HG03565 (cell line): ENCODE measurements at regions not wholly inside any gene's neighbourhood (a gene's known extent, or its start where the extent isn't known, plus 50 kb on each side); places are given as distances from the start of the nearest gene placed in this dataset.
"Not testable (repeated sequence)": the region's sequence is repeated elsewhere in the genome, so short reads cannot be mapped to it uniquely, and the experiment has no call there.

Source experiments
- ATAC-seq: cut with Tn5 transposase; IDR thresholded peaks from one replicate; pipeline ENCODE4 v1.9.1; 2021; ENCODE audit warnings: mild to moderate bottlenecking, moderate library complexity; ENCODE audit not compliant: unreplicated experiment

GRCh38 chr5:128711216-128711615 is 173.2 kb upstream of the FBN2 start:
- no peak for ATAC-seq

GRCh38 chr5:128714551-128714950 is 176.5 kb upstream of the FBN2 start:
- ATAC-seq: no peak

- ATAC-seq: no peak
Measured at GRCh38 chr5:128722551-128722950, 184.5 kb upstream of the FBN2 start.

GRCh38 chr5:128730021-128730420 is 192.0 kb upstream of the FBN2 start:
- not testable (repeated sequence) for ATAC-seq

- not testable (repeated sequence) for ATAC-seq
Measured at GRCh38 chr5:128735656-128736055, 197.6 kb upstream of the FBN2 start.

GRCh38 chr5:128736553-128736952 is 198.5 kb upstream of the FBN2 start:
- no peak for ATAC-seq

GRCh38 chr5:128749136-128749898 is 211.3 kb upstream of the FBN2 start:
- no peak for ATAC-seq

- ATAC-seq: no peak
Measured at GRCh38 chr5:128750155-128750554, 212.1 kb upstream of the FBN2 start.

GRCh38 chr5:128757196-128757959 is 207.9 kb upstream of the SLC27A6 start:
- ATAC-seq: no peak

- no peak for ATAC-seq
Measured at GRCh38 chr5:128762661-128763306, 202.5 kb upstream of the SLC27A6 start.

- no peak for ATAC-seq
Measured at GRCh38 chr5:128763321-128763720, 202.0 kb upstream of the SLC27A6 start.

- no peak for ATAC-seq
Measured at GRCh38 chr5:128764601-128765310, 200.5 kb upstream of the SLC27A6 start.

- ATAC-seq: no peak
Measured at GRCh38 chr5:128765448-128766061, 199.7 kb upstream of the SLC27A6 start.

GRCh38 chr5:128766406-128766805 is 198.9 kb upstream of the SLC27A6 start:
- no peak for ATAC-seq

- no peak for ATAC-seq
Measured at GRCh38 chr5:128770907-128771306, 194.4 kb upstream of the SLC27A6 start.

GRCh38 chr5:128772356-128772755 is 192.9 kb upstream of the SLC27A6 start:
- ATAC-seq: no peak

- no peak for ATAC-seq
Measured at GRCh38 chr5:128773378-128773777, 191.9 kb upstream of the SLC27A6 start.

GRCh38 chr5:128774605-128775004 is 190.7 kb upstream of the SLC27A6 start:
- peak; percentile 48 for ATAC-seq

GRCh38 chr5:128775558-128775957 is 189.7 kb upstream of the SLC27A6 start:
- ATAC-seq: no peak

GRCh38 chr5:128777052-128777451 is 188.2 kb upstream of the SLC27A6 start:
- peak; percentile 91 for ATAC-seq

GRCh38 chr5:128778474-128778873 is 186.8 kb upstream of the SLC27A6 start:
- no peak for ATAC-seq
